Suprapubic skin (tissue), 4 donors: ENCODE measurements at regions not wholly inside any gene's neighbourhood (a gene's known extent, or its start where the extent isn't known, plus 50 kb on each side); places are given as distances from the start of the nearest gene placed in this dataset.

Source experiments
- DNase-seq, 2 donors: peaks; one replicate each; pipeline ENCODE4 v3.0.0-alpha.2; 2019; ENCODE audit warnings: low spot score in 2 of 2
- H3K27ac ChIP-seq: fragments of 200-600 bp; sonication (generic); one replicate; pipeline ENCODE4 v1.5.1; 2019
- H3K27me3 ChIP-seq: fragments of 200-600 bp; sonication (generic); one replicate; pipeline ENCODE4 v1.5.1; 2019
- H3K36me3 ChIP-seq: fragments of 200-600 bp; sonication (generic); one replicate; pipeline ENCODE4 v1.5.1; 2019
- H3K4me1 ChIP-seq: fragments of 200-600 bp; sonication (generic); one replicate; pipeline ENCODE4 v1.5.1; 2019
- H3K4me3 ChIP-seq: fragments of 200-600 bp; sonication (generic); one replicate; pipeline ENCODE4 v1.5.1; 2019; ENCODE audit warnings: mild to moderate bottlenecking
- H3K9me3 ChIP-seq: fragments of 200-600 bp; sonication (generic); one replicate; pipeline ENCODE4 v1.5.1; 2019
- CTCF ChIP-seq, 2 donors: fragments of 200-600 bp in 1 of 2; fragments of 450-650 bp in 1 of 2; sonication (generic) in 1 of 2; IDR thresholded peaks; one replicate each; pipeline ENCODE4 v1.5.1; 2016 to 2019; ENCODE audit warnings: antibody characterized with exemption in 2 of 2, mild to moderate bottlenecking in 1 of 2, moderate library complexity in 1 of 2
- EP300 ChIP-seq: sonication (generic); formaldehyde crosslinking; IDR thresholded peaks from one replicate; pipeline ENCODE4 v1.6.1; 2017; ENCODE audit warnings: antibody characterized with exemption
- POLR2A ChIP-seq, 2 donors: fragments of 450-650 bp; IDR thresholded peaks; one replicate each; pipeline ENCODE4 v1.6.1; 2017; ENCODE audit warnings: antibody characterized with exemption in 2 of 2, mild to moderate bottlenecking in 2 of 2, moderate library complexity in 2 of 2
- POLR2AphosphoS5 ChIP-seq, 3 donors: sonication (generic); formaldehyde crosslinking; IDR thresholded peaks; one replicate each; pipeline ENCODE4 v1.6.1; 2017; ENCODE audit warnings: antibody characterized with exemption in 3 of 3
- WGBS: methylation state at CpG from one replicate; pipeline ENCODE4 v1.1.5; 2018; 5-methylcytosine and 5-hydroxymethylcytosine counted together

DNA sequence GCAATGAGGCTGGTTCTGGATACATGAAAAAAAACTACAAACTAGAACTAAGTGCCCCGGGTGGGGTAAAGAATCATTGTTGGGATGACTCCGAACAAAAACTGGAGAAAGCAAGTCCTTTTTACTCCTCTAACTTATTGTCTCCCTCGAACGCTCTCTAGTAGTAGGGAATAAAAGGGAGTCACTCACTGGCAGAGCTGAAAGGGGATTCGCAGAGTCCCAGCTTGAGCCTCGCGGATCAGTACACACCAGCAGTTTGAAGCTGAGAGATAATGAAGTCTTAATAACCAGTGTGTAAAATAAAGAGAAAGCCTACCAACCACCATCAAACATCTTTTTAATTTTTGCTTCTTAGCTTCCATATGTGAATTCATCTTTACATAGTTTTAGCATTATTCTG lies 521.9 kb upstream of the ARX start:
- Histone ChIP-seq H3K4me1 (no peaks in the 10 kb centered on the region), H3K27me3 (no peaks in the 10 kb centered on the region), H3K27ac (no peak overlapping the region), H3K9me3 (no peaks in the 10 kb centered on the region), H3K4me3 (no peak overlapping the region), H3K36me3 (no peaks in the 10 kb centered on the region)
- WGBS: 84% methylated on average over 7 of the region's 7 CpGs
- TF ChIP-seq EP300 (no peak), POLR2AphosphoS5 (IDR thresholded peaks at IDR 0.05) (no peak), POLR2A (IDR thresholded peaks at IDR 0.05) (no peak), CTCF (IDR thresholded peaks at IDR 0.05) (no peak)
- no peak for DNase-seq

- no peaks in the 10 kb centered on the region for H3K36me3 ChIP-seq
- H3K27ac ChIP-seq: no peak overlapping the region
- no peaks in the 10 kb centered on the region for H3K4me1 ChIP-seq
- no peak for TF ChIP-seq POLR2AphosphoS5 (IDR thresholded peaks at IDR 0.05)
- TF ChIP-seq CTCF (IDR thresholded peaks at IDR 0.05): no peak
- TF ChIP-seq POLR2A (IDR thresholded peaks at IDR 0.05): no peak
- TF ChIP-seq EP300: no peak
- H3K9me3 ChIP-seq: no peaks in the 10 kb centered on the region
- 41% methylated on average over 3 of the region's 3 CpGs for WGBS
- no peak for DNase-seq
- no peak overlapping the region for H3K4me3 ChIP-seq
- no peaks in the 10 kb centered on the region for H3K27me3 ChIP-seq
These were observed 528.9 kb upstream of the ARX start for GRCh38 chrX:25544641-25545040.

GRCh38 chrX:25548811-25549210 lies 533.0 kb upstream of the ARX start:
- H3K4me1 ChIP-seq: no peaks in the 10 kb centered on the region
- no peak overlapping the region for H3K27ac ChIP-seq
- H3K27me3 ChIP-seq: no peaks in the 10 kb centered on the region
- TF ChIP-seq EP300 (no peak), CTCF (IDR thresholded peaks at IDR 0.05) (no peak), POLR2AphosphoS5 (IDR thresholded peaks at IDR 0.05) (no peak), POLR2A (IDR thresholded peaks at IDR 0.05) (no peak)
- H3K4me3 ChIP-seq: no peak overlapping the region
- 75% methylated on average over 7 of the region's 7 CpGs for WGBS
- no peak for DNase-seq
- no peaks in the 10 kb centered on the region for H3K9me3 ChIP-seq
- no peaks in the 10 kb centered on the region for H3K36me3 ChIP-seq

GRCh38 chrX:25555521-25555920 lies 539.8 kb upstream of the ARX start:
- Histone ChIP-seq H3K4me1 (no peaks in the 10 kb centered on the region), H3K27ac (no peak overlapping the region), H3K36me3 (no peaks in the 10 kb centered on the region), H3K27me3 (no peaks in the 10 kb centered on the region), H3K9me3 (no peaks in the 10 kb centered on the region), H3K4me3 (no peak overlapping the region)
- TF ChIP-seq EP300: no peak
- no peak for TF ChIP-seq CTCF (IDR thresholded peaks at IDR 0.05)
- 75% methylated on average over 4 of the region's 4 CpGs for WGBS
- DNase-seq: no peak

DNA sequence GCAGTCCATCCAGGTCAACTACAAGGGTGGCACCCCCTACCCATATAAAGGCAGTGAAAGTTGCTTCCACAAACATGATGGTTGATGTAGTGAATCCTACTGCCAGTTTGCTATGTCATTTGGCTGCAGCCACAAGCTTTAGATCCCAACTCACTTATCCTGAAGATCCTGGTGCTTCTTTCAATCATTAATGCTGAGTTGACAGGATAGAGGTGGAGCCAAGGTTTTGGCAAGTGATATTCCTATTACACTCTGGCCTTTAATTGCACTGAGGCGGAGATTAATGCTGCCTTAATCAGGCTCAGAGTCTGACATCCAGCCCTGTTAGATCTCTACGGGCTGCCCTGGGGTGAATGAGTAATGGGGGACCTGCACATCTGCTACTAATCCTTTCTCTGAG lies 542.4 kb upstream of the ARX start:
- H3K4me3 ChIP-seq: no peak overlapping the region
- no peaks in the 10 kb centered on the region for H3K36me3 ChIP-seq
- no peaks in the 10 kb centered on the region for H3K9me3 ChIP-seq
- TF ChIP-seq EP300 (no peak), POLR2A (IDR thresholded peaks at IDR 0.05) (no peak), POLR2AphosphoS5 (IDR thresholded peaks at IDR 0.05) (no peak), CTCF (IDR thresholded peaks at IDR 0.05) (no peak)
- 78% methylated on average over 2 of the region's 2 CpGs for WGBS
- H3K4me1 ChIP-seq: no peaks in the 10 kb centered on the region
- no peak for DNase-seq
- no peaks in the 10 kb centered on the region for H3K27me3 ChIP-seq
- H3K27ac ChIP-seq: no peak overlapping the region
